ENCODE measurements at regions not wholly inside any gene's neighbourhood (a gene's known extent, or its start where the extent isn't known, plus 50 kb on each side); places are given as distances from the start of the nearest gene placed in this dataset.

GRCh38 chr14:71300566-71301330 lies 393.5 kb downstream of the PCNX1 start:
- TF ChIP-seq CTCF (IDR thresholded peaks at IDR 0.05): no peak
- Mint-ChIP-seq H3K9me3 (peaks cover 13% of the 10 kb centered on the region), H3K27me3 (ENCODE audit: low read depth, poor library complexity) (peaks cover 3% of the 10 kb centered on the region), H3K27ac (no peak overlapping the region), H3K36me3 (ENCODE audit: low read depth) (no peaks in the 10 kb centered on the region), H3K4me3 (no peak overlapping the region), H3K4me1 (no peaks in the 10 kb centered on the region)
- DNase-seq: no peak

DNA sequence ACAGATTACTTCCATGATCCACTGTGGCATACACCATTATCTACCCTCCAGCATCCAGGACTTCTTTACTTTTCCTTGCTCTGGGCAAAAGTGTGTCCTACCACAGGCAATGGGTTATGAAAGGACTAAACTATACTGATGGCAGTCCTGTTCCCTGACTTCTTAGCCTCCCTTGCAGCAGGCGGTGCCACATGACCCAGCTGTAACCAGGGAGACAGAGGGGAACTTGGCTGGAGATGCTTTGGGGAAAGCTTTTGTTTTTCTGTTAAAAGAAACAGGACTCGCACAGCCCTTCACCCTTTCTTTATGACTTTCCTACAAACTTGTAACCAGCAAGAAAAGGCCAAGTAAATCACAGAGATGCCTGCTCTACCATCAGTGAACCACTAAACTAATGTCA lies 394.4 kb downstream of the PCNX1 start:
- Mint-ChIP-seq H3K4me1 (no peaks in the 10 kb centered on the region), H3K27me3 (ENCODE audit: low read depth, poor library complexity) (peaks cover 3% of the 10 kb centered on the region), H3K4me3 (no peak overlapping the region), H3K27ac (no peak overlapping the region), H3K36me3 (ENCODE audit: low read depth) (no peaks in the 10 kb centered on the region), H3K9me3 (peaks cover 13% of the 10 kb centered on the region)
- DNase-seq: no peak
- no peak for TF ChIP-seq CTCF (IDR thresholded peaks at IDR 0.05)

GRCh38 chr14:71304690-71305089 lies 397.4 kb downstream of the PCNX1 start:
- DNase-seq: no peak
- Mint-ChIP-seq H3K9me3 (peaks cover 13% of the 10 kb centered on the region), H3K27me3 (ENCODE audit: low read depth, poor library complexity) (peaks cover 2% of the 10 kb centered on the region), H3K27ac (no peak overlapping the region), H3K4me3 (no peak overlapping the region), H3K36me3 (ENCODE audit: low read depth) (no peaks in the 10 kb centered on the region), H3K4me1 (no peaks in the 10 kb centered on the region)
- TF ChIP-seq CTCF (IDR thresholded peaks at IDR 0.05): no peak

DNA sequence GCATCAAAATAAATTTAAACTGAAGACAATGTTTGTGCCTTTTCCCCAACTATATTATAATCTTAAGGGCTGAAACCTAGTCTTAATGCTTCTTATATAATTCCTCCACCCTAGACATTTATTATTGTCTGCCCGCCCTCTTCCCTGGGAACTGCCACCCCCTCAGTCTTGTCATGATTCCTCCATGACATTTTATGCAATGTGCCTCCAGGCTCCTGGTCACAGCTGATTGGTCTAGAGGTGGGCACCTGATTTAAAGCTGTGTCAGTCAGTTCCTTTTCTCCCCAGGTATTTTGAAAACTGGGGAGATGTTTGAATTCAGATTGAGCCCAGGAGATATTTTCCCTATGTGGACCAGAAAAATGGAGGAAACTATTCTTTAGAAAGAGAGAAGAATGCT lies 401.4 kb downstream of the PCNX1 start:
- no peak for TF ChIP-seq CTCF (IDR thresholded peaks at IDR 0.05)
- peaks cover 22% of the 10 kb centered on the region for H3K9me3 Mint-ChIP-seq

DNA sequence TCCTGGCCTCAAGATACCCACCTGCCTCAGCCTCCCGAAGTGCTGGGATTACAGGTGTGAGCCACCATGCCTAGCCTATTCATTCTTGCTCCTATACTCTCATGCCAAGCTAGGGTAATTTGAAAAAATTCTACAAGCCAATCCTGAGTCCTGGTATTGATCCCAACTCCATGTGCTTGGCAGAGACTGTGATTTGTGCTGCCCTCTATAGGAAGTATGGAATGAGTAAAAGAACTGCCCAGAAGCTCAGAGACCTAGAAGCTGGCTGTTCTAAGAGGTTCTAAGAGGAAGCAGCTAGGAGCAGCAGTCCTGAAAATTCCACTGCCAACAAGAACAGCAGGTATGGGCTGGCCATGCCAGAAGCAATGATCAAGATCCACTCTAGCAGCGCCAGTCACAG lies 402.5 kb downstream of the PCNX1 start:
- H3K9me3 Mint-ChIP-seq: peaks cover 20% of the 10 kb centered on the region
- H3K4me1 Mint-ChIP-seq: no peaks in the 10 kb centered on the region
- no peak for TF ChIP-seq CTCF (IDR thresholded peaks at IDR 0.05)
- no peak overlapping the region for H3K4me3 Mint-ChIP-seq
- DNase-seq: no peak
- H3K27me3 Mint-ChIP-seq (ENCODE audit: low read depth, poor library complexity): peaks cover 10% of the 10 kb centered on the region
- no peaks in the 10 kb centered on the region for H3K36me3 Mint-ChIP-seq (ENCODE audit: low read depth)
- no peak overlapping the region for H3K27ac Mint-ChIP-seq

More for the DNA sequence above, 401.4 kb downstream of the PCNX1 start:
- H3K27ac Mint-ChIP-seq: no peak overlapping the region
- no peaks in the 10 kb centered on the region for H3K36me3 Mint-ChIP-seq (ENCODE audit: low read depth)
- DNase-seq: no peak
- peaks cover 10% of the 10 kb centered on the region for H3K27me3 Mint-ChIP-seq (ENCODE audit: low read depth, poor library complexity)
- no peak overlapping the region for H3K4me3 Mint-ChIP-seq
- H3K4me1 Mint-ChIP-seq: no peaks in the 10 kb centered on the region

DNA sequence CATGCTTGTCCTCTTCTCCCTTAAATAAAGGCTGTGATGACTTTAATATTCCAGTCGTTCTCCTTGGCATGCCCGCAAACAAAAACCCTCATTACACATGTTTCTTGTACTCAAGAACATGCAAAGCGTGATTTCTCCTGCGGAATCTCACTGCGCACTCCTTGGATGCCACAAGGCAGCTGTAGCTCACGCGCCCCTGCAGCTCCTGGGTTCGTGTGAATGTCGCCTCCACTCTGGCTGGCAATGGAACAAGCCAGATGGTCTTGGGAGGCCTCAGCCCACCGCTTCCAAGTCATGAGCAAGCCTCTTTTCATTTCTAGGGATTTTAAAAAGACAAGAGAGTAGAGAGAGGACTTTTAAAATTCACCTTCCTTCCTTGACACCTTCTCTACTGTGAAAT lies 403.8 kb downstream of the PCNX1 start:
- Mint-ChIP-seq H3K4me3 (no peak overlapping the region), H3K4me1 (no peaks in the 10 kb centered on the region), H3K36me3 (ENCODE audit: low read depth) (no peaks in the 10 kb centered on the region), H3K27ac (no peak overlapping the region), H3K27me3 (ENCODE audit: low read depth, poor library complexity) (peaks cover 10% of the 10 kb centered on the region), H3K9me3 (peaks cover 10% of the 10 kb centered on the region)
- no peak for TF ChIP-seq CTCF (IDR thresholded peaks at IDR 0.05)
- DNase-seq: no peak
